Ectodermal cell (in vitro differentiated cells): ENCODE measurements at regions not wholly inside any gene's neighbourhood (a gene's known extent, or its start where the extent isn't known, plus 50 kb on each side); places are given as distances from the start of the nearest gene placed in this dataset.

ENCODE experiments used
- H3K27ac ChIP-seq: 2 replicates; pipeline ENCODE4 v1.7.0; 2013; ENCODE audit warnings: mild to moderate bottlenecking, low read depth, low read length; ENCODE audit not compliant: insufficient read depth, poor library complexity, severe bottlenecking
- H3K27me3 ChIP-seq: 2 replicates; pipeline ENCODE4 v1.7.0; 2013; ENCODE audit warnings: mild to moderate bottlenecking, low read length; ENCODE audit not compliant: insufficient read depth, control insufficient read depth, poor library complexity, severe bottlenecking
- H3K36me3 ChIP-seq: one replicate; pipeline ENCODE4 v1.7.0; 2013; ENCODE audit warnings: low read length; ENCODE audit not compliant: control insufficient read depth, insufficient read depth
- H3K4me1 ChIP-seq: one replicate; pipeline ENCODE4 v1.7.0; 2013; ENCODE audit warnings: low read length; ENCODE audit not compliant: control insufficient read depth, insufficient read depth
- H3K4me3 ChIP-seq: 2 replicates; pipeline ENCODE4 v1.7.0; 2013; ENCODE audit warnings: low read depth, low read length, control low read depth; ENCODE audit not compliant: insufficient read depth
- H3K9me3 ChIP-seq: 2 replicates; pipeline ENCODE4 v1.7.0; 2013; ENCODE audit warnings: mild to moderate bottlenecking, low read length, moderate library complexity; ENCODE audit not compliant: control insufficient read depth
- WGBS, 2 experiments: methylation state at CpG; one replicate each; pipeline ENCODE4 v1.1.7; 2013; ENCODE audit warnings: missing lambda C conversion rate in 2 of 2; 5-methylcytosine and 5-hydroxymethylcytosine counted together

DNA sequence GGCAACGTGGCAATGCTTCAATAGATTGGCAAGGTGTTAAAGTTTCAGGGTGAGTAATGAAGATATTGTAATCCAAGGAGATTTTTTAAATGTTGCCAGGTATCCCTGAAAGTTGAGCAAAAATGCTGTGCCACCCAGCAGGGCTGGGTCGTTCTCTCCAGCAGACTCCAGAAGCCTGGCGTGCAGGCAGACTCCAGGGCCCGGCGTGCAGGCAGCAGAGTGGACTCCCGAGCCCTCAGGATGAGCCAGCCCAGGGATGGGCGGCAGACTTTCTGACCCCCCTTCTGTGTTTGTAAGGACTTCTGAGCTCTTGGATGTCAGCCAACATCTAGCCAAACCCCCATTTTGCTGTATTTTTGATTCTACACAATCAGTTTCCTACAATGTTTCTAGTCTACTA is 289.1 kb downstream of the ZNF516 start:
- 91 to 94% methylated on average over 7 of the region's 7 CpGs for WGBS, 2 experiments

DNA sequence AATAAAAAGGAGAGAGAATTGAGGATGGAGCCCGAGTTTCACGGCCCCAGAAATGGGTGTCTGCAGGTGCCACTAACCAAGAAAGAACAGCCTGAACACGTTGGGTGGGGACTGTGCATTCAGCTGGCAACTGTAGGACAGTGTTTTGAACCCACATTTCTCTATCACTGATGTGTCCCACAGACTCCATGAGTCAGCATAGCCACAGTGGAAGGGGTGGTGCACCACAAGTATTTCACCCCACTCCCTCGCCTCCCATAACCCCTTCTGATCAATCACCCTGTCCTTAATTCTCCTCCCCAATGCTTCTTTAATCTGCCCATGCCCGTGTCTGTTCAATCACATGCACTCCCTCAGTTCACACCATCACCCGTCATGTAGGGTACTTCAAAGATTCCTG is 291.5 kb downstream of the ZNF516 start:
- no peaks in the 10 kb centered on the region for H3K36me3 ChIP-seq
- H3K27me3 ChIP-seq: no peaks in the 10 kb centered on the region
- WGBS, 2 experiments: 92 to 93% methylated on average over 6 of the region's 6 CpGs
- no peaks in the 10 kb centered on the region for H3K9me3 ChIP-seq
- H3K4me1 ChIP-seq: peaks cover 3% of the 10 kb centered on the region
- H3K4me3 ChIP-seq: no peak overlapping the region
- no peak overlapping the region for H3K27ac ChIP-seq

More for the DNA sequence above, 289.1 kb downstream of the ZNF516 start:
- Histone ChIP-seq H3K27ac (no peak overlapping the region), H3K36me3 (no peaks in the 10 kb centered on the region), H3K27me3 (no peaks in the 10 kb centered on the region), H3K4me1 (peaks cover 7% of the 10 kb centered on the region), H3K4me3 (no peak overlapping the region), H3K9me3 (no peaks in the 10 kb centered on the region)

- Histone ChIP-seq H3K36me3 (no peaks in the 10 kb centered on the region), H3K27ac (no peak overlapping the region), H3K27me3 (no peaks in the 10 kb centered on the region), H3K4me3 (no peak overlapping the region), H3K9me3 (no peaks in the 10 kb centered on the region), H3K4me1 (no peaks in the 10 kb centered on the region)
- 95 to 97% methylated on average over 1 of the region's 2 CpGs for WGBS, 2 experiments
These were observed 292.7 kb downstream of the ZNF516 start for GRCh38 chr18:76202322-76202721.

- no CpG with 5 or more reads among the region's 1 CpG for WGBS, 2 experiments
- no peak overlapping the region for H3K27ac ChIP-seq
- H3K4me1 ChIP-seq: no peaks in the 10 kb centered on the region
These were observed 299.4 kb downstream of the ZNF516 start for GRCh38 chr18:76195601-76196000.

GRCh38 chr18:76188097-76188496 is 306.9 kb downstream of the ZNF516 start:
- no peak overlapping the region for H3K4me3 ChIP-seq
- no peaks in the 10 kb centered on the region for H3K4me1 ChIP-seq
- no peaks in the 10 kb centered on the region for H3K27me3 ChIP-seq
- no peaks in the 10 kb centered on the region for H3K9me3 ChIP-seq
- no peak overlapping the region for H3K27ac ChIP-seq
- no peaks in the 10 kb centered on the region for H3K36me3 ChIP-seq
- WGBS, 2 experiments: 91 to 93% methylated on average over 1 of the region's 1 CpG

More at GRCh38 chr18:76195601-76196000, 299.4 kb downstream of the ZNF516 start:
- Histone ChIP-seq H3K27me3 (no peaks in the 10 kb centered on the region), H3K4me3 (no peak overlapping the region), H3K36me3 (no peaks in the 10 kb centered on the region), H3K9me3 (no peaks in the 10 kb centered on the region)

DNA sequence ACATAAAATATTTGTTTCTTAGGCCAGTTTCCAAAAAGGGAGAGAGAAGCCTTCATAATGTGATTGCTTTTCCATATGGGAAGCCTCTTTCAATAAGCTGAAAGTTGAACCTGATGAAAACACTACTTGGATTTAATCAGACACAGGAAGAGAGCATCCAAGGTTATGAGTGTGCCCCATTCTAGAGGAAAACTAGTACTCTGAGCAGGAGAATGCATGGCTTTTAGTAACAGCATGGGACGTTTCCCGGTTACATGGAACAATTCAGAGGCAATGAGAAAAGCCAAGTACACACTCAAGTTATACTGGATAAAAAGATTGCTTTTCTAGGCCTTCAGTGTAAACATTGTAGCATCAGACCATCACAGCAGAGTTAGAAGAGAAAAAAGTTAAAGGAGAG is 315.8 kb downstream of the ZNF516 start:
- H3K4me3 ChIP-seq: no peak overlapping the region
- 69 to 94% methylated on average over 2 of the region's 2 CpGs for WGBS, 2 experiments
- H3K27me3 ChIP-seq: no peaks in the 10 kb centered on the region
- no peak overlapping the region for H3K27ac ChIP-seq
- no peaks in the 10 kb centered on the region for H3K36me3 ChIP-seq
- no peaks in the 10 kb centered on the region for H3K4me1 ChIP-seq
- H3K9me3 ChIP-seq: no peaks in the 10 kb centered on the region

GRCh38 chr18:76177160-76177559 is 317.9 kb downstream of the ZNF516 start:
- H3K36me3 ChIP-seq: no peaks in the 10 kb centered on the region
- no peak overlapping the region for H3K4me3 ChIP-seq
- WGBS, 2 experiments: 86% methylated on average over 1 of the region's 1 CpG; no CpG with 5 or more reads in 1 of the 2 experiments
- H3K27me3 ChIP-seq: no peaks in the 10 kb centered on the region
- no peaks in the 10 kb centered on the region for H3K4me1 ChIP-seq
- H3K9me3 ChIP-seq: no peaks in the 10 kb centered on the region
- H3K27ac ChIP-seq: no peak overlapping the region

DNA sequence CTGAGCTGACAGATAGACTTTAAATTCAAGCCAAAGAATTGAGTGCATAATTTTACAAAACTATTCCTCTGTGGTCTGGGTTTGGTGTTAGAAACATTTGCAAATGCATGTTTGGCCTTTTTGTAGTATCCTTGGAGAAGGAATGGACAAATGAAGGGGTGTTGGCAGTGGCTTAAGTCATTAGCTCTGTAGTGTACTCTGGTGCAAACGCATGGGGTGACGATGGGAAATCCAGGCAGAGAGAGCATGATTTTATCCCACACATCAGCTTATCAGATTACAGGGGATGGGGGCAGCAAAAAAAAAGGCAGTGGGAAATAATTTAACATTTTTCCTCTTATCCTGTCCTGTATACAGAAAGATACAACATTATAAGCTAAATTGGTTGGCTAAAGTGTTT is 320.6 kb downstream of the ZNF516 start:
- H3K27ac ChIP-seq: no peak overlapping the region
- H3K9me3 ChIP-seq: no peaks in the 10 kb centered on the region
- H3K4me1 ChIP-seq: no peaks in the 10 kb centered on the region
- no peaks in the 10 kb centered on the region for H3K27me3 ChIP-seq
- no peak overlapping the region for H3K4me3 ChIP-seq
- 97% methylated on average over 2 of the region's 2 CpGs; no CpG with 5 or more reads in 1 of the 2 experiments for WGBS, 2 experiments
- H3K36me3 ChIP-seq: no peaks in the 10 kb centered on the region

DNA sequence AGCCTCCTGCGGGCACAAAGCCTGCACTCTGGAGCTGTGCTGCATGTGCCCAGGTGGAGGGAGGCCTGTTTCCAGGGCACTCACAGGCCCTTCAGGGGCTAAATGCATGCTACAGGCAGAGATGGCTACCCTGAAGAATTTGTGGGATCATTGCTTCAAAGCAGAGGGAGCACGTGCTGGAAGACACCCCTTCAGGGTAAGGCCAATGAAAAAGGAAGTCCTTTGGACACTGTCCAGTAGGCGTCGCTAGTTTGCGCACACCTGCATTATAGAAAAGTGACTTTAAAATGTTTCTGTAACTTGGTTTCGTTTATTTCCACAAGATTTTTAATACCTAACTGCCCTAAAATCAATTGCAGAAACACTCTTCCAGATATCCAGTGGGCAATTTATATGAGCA is 325.3 kb downstream of the ZNF516 start:
- no peaks in the 10 kb centered on the region for H3K36me3 ChIP-seq
- H3K4me3 ChIP-seq: no peak overlapping the region
- H3K9me3 ChIP-seq: no peaks in the 10 kb centered on the region
- 93% methylated on average over 5 to 6 of the region's 6 CpGs for WGBS, 2 experiments
- no peaks in the 10 kb centered on the region for H3K4me1 ChIP-seq
- H3K27me3 ChIP-seq: no peaks in the 10 kb centered on the region
- no peak overlapping the region for H3K27ac ChIP-seq

DNA sequence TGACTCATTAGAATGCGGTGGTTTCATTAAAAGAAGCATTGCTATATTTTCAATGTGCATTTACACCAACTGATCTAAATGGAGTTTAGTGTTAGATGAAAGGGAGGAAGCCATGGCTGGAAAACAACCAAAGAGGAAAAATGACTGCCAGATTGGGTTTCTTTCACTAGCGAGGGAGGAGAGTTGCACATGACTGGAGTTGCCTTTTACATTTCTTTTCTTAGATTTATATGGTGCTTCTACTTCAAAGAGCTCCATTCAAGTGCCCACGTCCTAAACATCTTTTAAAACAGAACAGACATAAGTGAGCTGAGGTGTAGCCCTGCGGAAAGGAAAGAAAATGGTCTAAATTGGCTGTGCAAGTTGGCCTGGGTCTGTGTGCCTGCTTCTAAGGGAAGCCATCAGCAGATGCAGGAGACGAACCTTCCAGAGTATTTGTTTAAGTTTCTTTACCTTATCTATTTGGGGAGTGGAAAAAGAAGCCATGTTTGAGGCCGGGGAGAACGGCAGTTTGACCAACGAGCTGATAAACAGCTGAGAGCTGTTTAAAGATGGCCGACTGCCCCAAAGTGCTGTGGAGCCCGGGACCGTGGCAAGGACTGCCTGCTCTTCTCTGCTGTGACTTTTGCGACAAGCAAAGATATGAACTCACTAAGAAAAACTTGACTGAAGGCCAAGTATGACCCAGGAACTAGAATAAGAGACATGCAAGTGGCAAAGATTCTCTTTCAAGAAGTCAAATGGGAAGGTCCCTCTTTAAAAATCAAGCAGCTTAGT is 327.0 kb downstream of the ZNF516 start:
- 94 to 96% methylated on average over 10 to 12 of the region's 12 CpGs for WGBS, 2 experiments
- Histone ChIP-seq H3K27me3 (no peaks in the 10 kb centered on the region), H3K36me3 (no peaks in the 10 kb centered on the region), H3K4me3 (no peak overlapping the region), H3K9me3 (no peaks in the 10 kb centered on the region), H3K27ac (no peak overlapping the region), H3K4me1 (no peaks in the 10 kb centered on the region)
